Colonic mucosa (tissue), 4 donors: ENCODE measurements at regions not wholly inside any gene's neighbourhood (a gene's known extent, or its start where the extent isn't known, plus 50 kb on each side); places are given as distances from the start of the nearest gene placed in this dataset.
A peak's percentile ranks its signal among the peaks of the same experiment; 100 is the strongest.

ENCODE experiments used
- DNase-seq: peaks from one replicate; pipeline ENCODE4 v3.0.0-alpha.2; 2020
- H3K27ac ChIP-seq: fragments of 200-600 bp; one replicate; pipeline ENCODE4 v1.8.0; 2021
- H3K27me3 ChIP-seq: fragments of 200-600 bp; one replicate; pipeline ENCODE4 v1.8.0; 2021
- H3K36me3 ChIP-seq: fragments of 200-600 bp; one replicate; pipeline ENCODE4 v1.8.0; 2021
- H3K4me1 ChIP-seq: fragments of 200-600 bp; one replicate; pipeline ENCODE4 v1.8.0; 2021; ENCODE audit warnings: mild to moderate bottlenecking
- H3K4me3 ChIP-seq: fragments of 200-600 bp; one replicate; pipeline ENCODE4 v1.8.0; 2021
- H3K9ac ChIP-seq, 2 donors: one replicate each; pipeline ENCODE4 v1.7.0; 2013; ENCODE audit warnings: control low read depth in 2 of 2, low read depth in 2 of 2, low read length in 2 of 2
- H3K9me3 ChIP-seq: fragments of 200-600 bp; one replicate; pipeline ENCODE4 v1.8.0; 2021
- CTCF ChIP-seq: fragments of 200-600 bp; IDR thresholded peaks from one replicate; pipeline ENCODE4 v1.8.0; 2022; ENCODE audit warnings: antibody characterized with exemption, mild to moderate bottlenecking
- intact Hi-C: fragments of 100-400 bp; cut with DNase I; formaldehyde crosslinking; loops from one replicate; pipeline ENCODE4 v1.14.1; 2022
- donor health status: healthy.
- donor health status: DM: no; HTN: no; CAD: no.
- donor health status: DM: no; HTN: no; CAD: no.

GRCh38 chr3:163927521-163927920 is 1150.8 kb downstream of the SI start:
- intact Hi-C loops, result no loop called here
- Histone ChIP-seq H3K4me3 (no peak overlapping the region), H3K9me3 (no peaks in the 10 kb centered on the region), H3K27ac (no peak overlapping the region), H3K27me3 (no peaks in the 10 kb centered on the region), H3K9ac (no peak overlapping the region), H3K36me3 (no peaks in the 10 kb centered on the region), H3K4me1 (no peaks in the 10 kb centered on the region)
- DNase-seq, result no peak
- no peak for TF ChIP-seq CTCF

DNA sequence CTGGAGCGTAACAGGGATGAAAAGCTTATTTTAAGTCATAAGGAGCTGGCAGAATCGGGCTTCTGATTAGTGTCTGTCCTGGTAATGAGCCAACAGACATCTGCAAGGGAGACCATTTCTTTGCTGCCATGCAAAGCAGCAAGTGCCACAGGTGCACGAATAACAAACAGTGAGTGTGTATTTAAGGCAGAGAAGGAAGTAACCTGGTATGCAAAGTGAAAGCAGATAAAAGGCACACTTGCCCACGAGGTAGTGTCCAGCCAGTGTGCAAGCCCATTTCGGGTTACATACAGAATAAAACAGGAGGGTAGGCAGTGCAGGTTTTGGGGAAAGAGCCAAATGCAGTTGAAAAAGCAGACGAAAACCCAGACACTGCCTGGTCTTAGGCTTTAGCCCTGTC is 1153.7 kb downstream of the SI start:
- no peaks in the 10 kb centered on the region for H3K4me1 ChIP-seq
- H3K9ac ChIP-seq, result no peak overlapping the region
- intact Hi-C loops, result no loop called here
- H3K27ac ChIP-seq, result no peak overlapping the region
- no peak for TF ChIP-seq CTCF
- no peaks in the 10 kb centered on the region for H3K9me3 ChIP-seq
- DNase-seq, result no peak
- no peak overlapping the region for H3K4me3 ChIP-seq
- H3K27me3 ChIP-seq, result no peaks in the 10 kb centered on the region
- H3K36me3 ChIP-seq, result no peaks in the 10 kb centered on the region

DNA sequence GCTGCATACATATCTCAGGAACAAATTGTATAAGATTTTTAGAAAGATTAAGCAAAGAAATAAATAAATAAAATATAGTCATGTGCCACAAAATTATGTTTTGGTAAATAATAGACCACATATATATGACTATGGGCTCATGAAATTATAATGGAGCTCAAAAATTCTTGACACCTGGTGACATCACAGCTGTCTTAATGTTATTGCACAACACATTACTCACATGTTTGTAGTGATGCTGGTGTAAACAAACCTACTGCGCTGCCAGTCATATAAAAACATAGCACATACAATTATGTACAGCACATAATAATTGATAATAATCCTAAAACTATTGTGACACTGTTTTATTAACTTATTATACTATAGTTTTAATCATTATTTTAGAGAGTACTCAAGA is 1159.1 kb downstream of the SI start:
- H3K27ac ChIP-seq, result no peak overlapping the region
- H3K4me1 ChIP-seq, result no peaks in the 10 kb centered on the region
- no peaks in the 10 kb centered on the region for H3K36me3 ChIP-seq
- no peak for TF ChIP-seq CTCF
- no peak for DNase-seq
- no peak overlapping the region for H3K4me3 ChIP-seq
- no peaks in the 10 kb centered on the region for H3K27me3 ChIP-seq
- no peaks in the 10 kb centered on the region for H3K9me3 ChIP-seq
- no peak overlapping the region for H3K9ac ChIP-seq
- intact Hi-C loops, result no loop called here

DNA sequence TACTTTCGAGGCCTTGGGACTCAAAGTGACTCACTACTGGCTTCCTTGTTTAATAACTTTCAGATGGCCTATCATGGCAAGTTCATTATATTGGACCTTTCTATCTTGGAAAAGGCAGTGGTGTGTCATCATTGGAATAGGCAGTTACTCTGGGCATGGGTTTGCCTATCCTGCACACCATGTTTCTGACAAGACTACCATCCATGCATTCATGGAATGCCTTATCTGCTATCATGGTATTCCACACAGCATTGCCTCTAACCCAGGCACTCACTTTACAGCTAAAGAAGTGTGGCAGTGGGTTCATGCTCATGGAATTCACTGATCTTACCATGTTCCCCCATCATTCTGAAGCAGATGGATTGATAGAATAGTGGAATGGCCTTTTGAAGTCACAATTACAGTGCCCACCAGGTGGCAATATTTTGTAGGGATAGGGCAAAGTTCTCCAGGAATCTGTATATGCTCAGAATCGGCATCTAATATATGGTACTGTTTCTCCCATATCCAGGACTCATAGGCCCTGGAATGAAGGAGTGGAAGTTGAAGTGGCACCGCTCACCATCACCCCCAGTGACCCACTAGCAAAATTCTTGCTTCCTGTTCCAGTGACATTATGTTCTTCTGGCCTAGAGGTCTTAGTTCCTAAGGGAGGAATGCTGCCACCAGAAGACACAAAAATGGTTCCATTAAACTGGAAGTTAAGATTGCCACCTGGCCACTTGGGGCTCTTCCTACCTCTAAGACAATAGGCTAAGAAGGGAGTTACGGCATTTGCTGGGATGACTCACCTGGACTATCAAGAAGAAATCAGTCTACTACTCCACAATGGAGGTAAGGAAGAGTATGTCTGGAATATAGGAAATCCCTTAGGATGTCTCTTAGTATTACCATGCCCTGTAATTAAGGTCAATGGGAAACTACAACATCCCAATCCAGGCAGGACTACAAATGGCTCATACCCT is 1161.4 kb downstream of the SI start:
- Histone ChIP-seq H3K9ac (no peak overlapping the region), H3K36me3 (no peaks in the 10 kb centered on the region), H3K27ac (no peak overlapping the region), H3K4me3 (no peak overlapping the region), H3K9me3 (no peaks in the 10 kb centered on the region), H3K4me1 (no peaks in the 10 kb centered on the region), H3K27me3 (no peaks in the 10 kb centered on the region)
- DNase-seq, result no peak
- intact Hi-C loops, result no loop called here
- TF ChIP-seq CTCF, result peak; percentile 22

GRCh38 chr3:163915280-163915679 is 1163.0 kb downstream of the SI start:
- no peak for DNase-seq
- no peak overlapping the region for H3K4me3 ChIP-seq
- H3K9ac ChIP-seq, result no peak overlapping the region
- H3K4me1 ChIP-seq, result no peaks in the 10 kb centered on the region
- no peaks in the 10 kb centered on the region for H3K36me3 ChIP-seq
- no peak for TF ChIP-seq CTCF
- H3K27ac ChIP-seq, result no peak overlapping the region
- no peaks in the 10 kb centered on the region for H3K9me3 ChIP-seq
- intact Hi-C loops, result no loop called here
- no peaks in the 10 kb centered on the region for H3K27me3 ChIP-seq
